Lower leg skin (tissue), 3 donors: ENCODE measurements at regions not wholly inside any gene's neighbourhood (a gene's known extent, or its start where the extent isn't known, plus 50 kb on each side); places are given as distances from the start of the nearest gene placed in this dataset.

Experiments
- CTCF ChIP-seq, 3 donors: fragments of 450-650 bp; IDR thresholded peaks; one replicate each; pipeline ENCODE4 v1.5.1; 2016; ENCODE audit warnings: antibody characterized with exemption in 3 of 3, mild to moderate bottlenecking in 3 of 3, moderate library complexity in 2 of 3
- POLR2A ChIP-seq, 2 donors: fragments of 450-650 bp; IDR thresholded peaks; one replicate each; pipeline ENCODE4 v1.6.1; 2016 to 2017; ENCODE audit warnings: antibody characterized with exemption in 2 of 2, mild to moderate bottlenecking in 1 of 2, moderate library complexity in 1 of 2

- TF ChIP-seq CTCF (IDR thresholded peaks at IDR 0.05) = no peak
- TF ChIP-seq POLR2A (IDR thresholded peaks at IDR 0.05) = no peak
These were observed 565.7 kb upstream of the WWC1 start for GRCh38 chr5:167725741-167726140.
